ENCODE measurements at regions not wholly inside any gene's neighbourhood (a gene's known extent, or its start where the extent isn't known, plus 50 kb on each side); places are given as distances from the start of the nearest gene placed in this dataset.

- in situ Hi-C loops (cut with MboI; ENCODE audit: low sequenced_read_pairs), result no loop called here
Observed at GRCh38 chr4:81898862-81899504, 427.3 kb upstream of the RASGEF1B start.

GRCh38 chr4:81896936-81897335 lies 425.2 kb upstream of the RASGEF1B start:
- in situ Hi-C loops (cut with MboI; ENCODE audit: low sequenced_read_pairs), result no loop called here

GRCh38 chr4:81891005-81891996 lies 419.6 kb upstream of the RASGEF1B start:
- in situ Hi-C loops (cut with MboI; ENCODE audit: low sequenced_read_pairs), result no loop called here

GRCh38 chr4:81884986-81885385 lies 413.3 kb upstream of the RASGEF1B start:
- in situ Hi-C loops (cut with MboI; ENCODE audit: low sequenced_read_pairs), result no loop called here

GRCh38 chr4:81883530-81884450 lies 412.1 kb upstream of the RASGEF1B start:
- in situ Hi-C loops (cut with MboI; ENCODE audit: low sequenced_read_pairs), result no loop called here

- in situ Hi-C loops (cut with MboI; ENCODE audit: low sequenced_read_pairs), result no loop called here
Observed at GRCh38 chr4:81883004-81883403, 411.3 kb upstream of the RASGEF1B start.

GRCh38 chr4:81881855-81882621 lies 410.3 kb upstream of the RASGEF1B start:
- in situ Hi-C loops (cut with MboI; ENCODE audit: low sequenced_read_pairs), result no loop called here

GRCh38 chr4:81876106-81876505 lies 404.4 kb upstream of the RASGEF1B start:
- in situ Hi-C loops (cut with MboI; ENCODE audit: low sequenced_read_pairs), result no loop called here

- in situ Hi-C loops (cut with MboI; ENCODE audit: low sequenced_read_pairs), result no loop called here
Observed at GRCh38 chr4:81874661-81875515, 403.2 kb upstream of the RASGEF1B start.

GRCh38 chr4:81870275-81870674 lies 398.6 kb upstream of the RASGEF1B start:
- in situ Hi-C loops (cut with MboI; ENCODE audit: low sequenced_read_pairs), result no loop called here

GRCh38 chr4:81860111-81860510 lies 388.4 kb upstream of the RASGEF1B start:
- in situ Hi-C loops (cut with MboI; ENCODE audit: low sequenced_read_pairs), result no loop called here

GRCh38 chr4:81854406-81854805 lies 382.7 kb upstream of the RASGEF1B start:
- in situ Hi-C loops (cut with MboI; ENCODE audit: low sequenced_read_pairs), result no loop called here

- in situ Hi-C loops (cut with MboI; ENCODE audit: low sequenced_read_pairs), result no loop called here
Observed at GRCh38 chr4:81852031-81852715, 380.5 kb upstream of the RASGEF1B start.

- in situ Hi-C loops (cut with MboI; ENCODE audit: low sequenced_read_pairs), result no loop called here
Observed at GRCh38 chr4:81850701-81851100, 379.0 kb upstream of the RASGEF1B start.

- in situ Hi-C loops (cut with MboI; ENCODE audit: low sequenced_read_pairs), result loop anchor here (10.0 to 25.0 kb wide), 2 partner anchors 383 to 441 kb away; partner anchors contain the start of gene RASGEF1B
Observed at GRCh38 chr4:81845761-81846160, 374.1 kb upstream of the RASGEF1B start.

- in situ Hi-C loops (cut with MboI; ENCODE audit: low sequenced_read_pairs), result loop anchor here (10.0 to 25.0 kb wide), 2 partner anchors 383 to 440 kb away; partner anchors contain the start of gene RASGEF1B
Observed at GRCh38 chr4:81845273-81845672, 373.6 kb upstream of the RASGEF1B start.

GRCh38 chr4:81844717-81845116 lies 373.0 kb upstream of the RASGEF1B start:
- in situ Hi-C loops (cut with MboI; ENCODE audit: low sequenced_read_pairs), result loop anchor here (10.0 to 25.0 kb wide), 2 partner anchors 382 to 440 kb away; partner anchors contain the start of gene RASGEF1B

- in situ Hi-C loops (cut with MboI; ENCODE audit: low sequenced_read_pairs), result loop anchor here (10.0 to 25.0 kb wide), 2 partner anchors 377 to 435 kb away; partner anchors contain the start of gene RASGEF1B
Observed at GRCh38 chr4:81839347-81840042, 367.8 kb upstream of the RASGEF1B start.

All from HL-60/S4 (cell line).